ENCODE measurements at regions not wholly inside any gene's neighbourhood (a gene's known extent, or its start where the extent isn't known, plus 50 kb on each side); places are given as distances from the start of the nearest gene placed in this dataset.

GRCh38 chr5:176181271-176181855 is 56.9 kb upstream of the SIMC1 start:
- DNase-seq = no peak

- DNase-seq = no peak
Measured at GRCh38 chr5:176183321-176184074, 54.7 kb upstream of the SIMC1 start.

- no peak for DNase-seq
Measured at GRCh38 chr5:176184608-176185132, 53.6 kb upstream of the SIMC1 start.

GRCh38 chr5:176185133-176185733 is 53.0 kb upstream of the SIMC1 start:
- no peak for DNase-seq

GRCh38 chr5:176186107-176186506 is 52.1 kb upstream of the SIMC1 start:
- no peak for DNase-seq

GRCh38 chr5:176187276-176188062 is 50.8 kb upstream of the SIMC1 start:
- no peak for DNase-seq

- no peak for DNase-seq
Measured at GRCh38 chr5:176188085-176188484, 50.1 kb upstream of the SIMC1 start.
